HEK293T (cell line): ENCODE measurements at regions not wholly inside any gene's neighbourhood (a gene's known extent, or its start where the extent isn't known, plus 50 kb on each side); places are given as distances from the start of the nearest gene placed in this dataset.
"Not testable (repeated sequence)": the region's sequence is repeated elsewhere in the genome, so short reads cannot be mapped to it uniquely, and the experiment has no call there.

Source experiments
- BHLHE40 ChIP-seq: fragments of 450-650 bp; IDR thresholded peaks from 2 replicates; pipeline ENCODE4 v1.6.1; 2016; ENCODE audit warnings: mild to moderate bottlenecking, moderate library complexity, borderline replicate concordance
- CTBP1 ChIP-seq: fragments of 450-650 bp; IDR thresholded peaks from 2 replicates; pipeline ENCODE4 v1.6.1; 2016; ENCODE audit warnings: borderline replicate concordance
- ELF4 ChIP-seq: fragments of 450-650 bp; IDR thresholded peaks from 2 replicates; pipeline ENCODE4 v1.6.1; 2017; ENCODE audit warnings: antibody characterized with exemption
- FOXA1 ChIP-seq: fragments of 450-650 bp; IDR thresholded peaks from 2 replicates; pipeline ENCODE4 v1.6.1; 2016; ENCODE audit warnings: mild to moderate bottlenecking
- FOXK2 ChIP-seq: fragments of 450-650 bp; IDR thresholded peaks from 2 replicates; pipeline ENCODE4 v1.6.1; 2016; ENCODE audit warnings: mild to moderate bottlenecking
- FOXM1 ChIP-seq: fragments of 450-650 bp; IDR thresholded peaks from 2 replicates; pipeline ENCODE4 v1.6.1; 2017; ENCODE audit warnings: mild to moderate bottlenecking, borderline replicate concordance
- HDGF ChIP-seq: fragments of 450-650 bp; IDR thresholded peaks from 2 replicates; pipeline ENCODE4 v1.6.1; 2017; ENCODE audit warnings: antibody characterized with exemption, borderline replicate concordance
- L3MBTL2 ChIP-seq: fragments of 450-650 bp; conservative IDR thresholded peaks from 2 replicates; pipeline ENCODE4 v1.6.1; 2016; ENCODE audit warnings: mild to moderate bottlenecking
- LEF1 ChIP-seq: fragments of 450-650 bp; IDR thresholded peaks from 2 replicates; pipeline ENCODE4 v1.6.1; 2017; ENCODE audit warnings: mild to moderate bottlenecking, borderline replicate concordance
- SP1 ChIP-seq: fragments of 450-650 bp; IDR thresholded peaks from 2 replicates; pipeline ENCODE4 v1.6.1; 2017
- SUZ12 ChIP-seq: fragments of 450-650 bp; IDR thresholded peaks from 2 replicates; pipeline ENCODE4 v1.6.1; 2016; ENCODE audit warnings: mild to moderate bottlenecking
- TARDBP ChIP-seq: fragments of 450-650 bp; IDR thresholded peaks from 2 replicates; pipeline ENCODE4 v1.6.1; 2016
- ZNF384 ChIP-seq: fragments of 450-650 bp; IDR thresholded peaks from 2 replicates; pipeline ENCODE4 v1.6.1; 2016
- TF ChIP-seq, protein P1 (sequence below): fragments of 450-650 bp; IDR thresholded peaks from 2 replicates; pipeline ENCODE4 v1.6.1; 2016

DNA sequence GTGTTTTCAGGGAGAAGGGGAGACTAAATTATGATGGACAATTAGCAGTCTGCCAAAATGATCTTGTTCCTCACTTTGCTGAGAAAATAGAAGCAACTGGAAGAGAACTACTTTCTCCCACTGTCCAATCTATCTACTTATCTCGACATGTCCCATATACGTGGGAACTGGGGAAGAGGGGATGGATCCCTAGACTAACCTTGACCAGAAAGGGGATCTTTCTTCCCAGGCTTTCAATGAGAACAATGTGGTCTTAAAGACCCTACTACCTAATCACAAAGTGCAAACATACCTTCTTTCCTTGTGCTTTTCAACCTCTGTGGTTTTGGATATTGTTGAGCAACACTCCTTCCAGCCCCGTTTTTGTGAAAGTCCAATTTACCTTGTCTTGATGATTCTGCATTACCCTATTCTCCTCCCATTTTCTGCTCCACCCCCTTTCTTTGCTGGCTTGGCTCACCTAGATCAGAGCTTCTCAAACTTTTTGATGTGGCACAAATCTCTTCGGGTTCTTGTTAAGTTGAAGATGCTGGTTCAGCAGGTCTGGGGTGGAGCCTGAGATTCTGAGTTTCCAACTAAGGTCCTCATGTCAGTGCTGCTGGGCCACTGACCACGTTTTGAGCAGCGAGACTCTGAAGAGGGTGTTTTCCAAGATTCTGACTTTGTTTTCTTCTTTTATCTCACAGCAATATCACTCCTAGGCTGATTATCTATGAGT lies 61.4 kb upstream of the AGTPBP1 start:
- TF ChIP-seq BHLHE40, HDGF, FOXK2, CTBP1, SP1, FOXM1, FOXA1, ELF4, SUZ12, TARDBP, L3MBTL2, ZNF384, LEF1: not testable (repeated sequence)
- TF ChIP-seq, protein P1, sequence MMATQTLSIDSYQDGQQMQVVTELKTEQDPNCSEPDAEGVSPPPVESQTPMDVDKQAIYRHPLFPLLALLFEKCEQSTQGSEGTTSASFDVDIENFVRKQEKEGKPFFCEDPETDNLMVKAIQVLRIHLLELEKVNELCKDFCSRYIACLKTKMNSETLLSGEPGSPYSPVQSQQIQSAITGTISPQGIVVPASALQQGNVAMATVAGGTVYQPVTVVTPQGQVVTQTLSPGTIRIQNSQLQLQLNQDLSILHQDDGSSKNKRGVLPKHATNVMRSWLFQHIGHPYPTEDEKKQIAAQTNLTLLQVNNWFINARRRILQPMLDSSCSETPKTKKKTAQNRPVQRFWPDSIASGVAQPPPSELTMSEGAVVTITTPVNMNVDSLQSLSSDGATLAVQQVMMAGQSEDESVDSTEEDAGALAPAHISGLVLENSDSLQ: not testable (repeated sequence)
